HEK293 (cell line): ENCODE measurements at regions not wholly inside any gene's neighbourhood (a gene's known extent, or its start where the extent isn't known, plus 50 kb on each side); places are given as distances from the start of the nearest gene placed in this dataset.

Experiments used
- CTCF ChIP-seq: fragments of 450-650 bp; formaldehyde crosslinking; IDR thresholded peaks from 2 replicates; pipeline ENCODE4 v1.5.1; 2016; ENCODE audit warnings: missing biosample characterization, missing genetic modification characterization
- TCF7L2 ChIP-seq: IDR thresholded peaks from 2 replicates; pipeline ENCODE4 v1.6.1; 2011; ENCODE audit warnings: low read depth, mild to moderate bottlenecking, inconsistent platforms, low read length, moderate library complexity, borderline replicate concordance
- ZNF223 ChIP-seq: fragments of 450-650 bp; formaldehyde crosslinking; IDR thresholded peaks from 2 replicates; pipeline ENCODE4 v1.5.1; 2016; ENCODE audit warnings: missing biosample characterization, missing genetic modification characterization
- ZNF239 ChIP-seq: fragments of 450-650 bp; formaldehyde crosslinking; IDR thresholded peaks from 2 replicates; pipeline ENCODE4 v1.5.1; 2016; ENCODE audit warnings: missing biosample characterization, missing genetic modification characterization
- ZNF639 ChIP-seq: fragments of 450-650 bp; formaldehyde crosslinking; IDR thresholded peaks from 2 replicates; pipeline ENCODE4 v1.5.1; 2016; ENCODE audit warnings: missing biosample characterization, missing genetic modification characterization
- TF ChIP-seq, protein P1 (sequence below): fragments of 450-650 bp; formaldehyde crosslinking; optimal IDR thresholded peaks from 2 replicates; pipeline ENCODE3; 2016; ENCODE audit warnings: missing biosample characterization, mild to moderate bottlenecking, missing genetic modification characterization
- TF ChIP-seq, protein P2 (sequence below): fragments of 450-650 bp; formaldehyde crosslinking; IDR thresholded peaks from 2 replicates; pipeline ENCODE4 v1.5.1; 2017; ENCODE audit warnings: missing biosample characterization, mild to moderate bottlenecking, missing genetic modification characterization, moderate library complexity

DNA sequence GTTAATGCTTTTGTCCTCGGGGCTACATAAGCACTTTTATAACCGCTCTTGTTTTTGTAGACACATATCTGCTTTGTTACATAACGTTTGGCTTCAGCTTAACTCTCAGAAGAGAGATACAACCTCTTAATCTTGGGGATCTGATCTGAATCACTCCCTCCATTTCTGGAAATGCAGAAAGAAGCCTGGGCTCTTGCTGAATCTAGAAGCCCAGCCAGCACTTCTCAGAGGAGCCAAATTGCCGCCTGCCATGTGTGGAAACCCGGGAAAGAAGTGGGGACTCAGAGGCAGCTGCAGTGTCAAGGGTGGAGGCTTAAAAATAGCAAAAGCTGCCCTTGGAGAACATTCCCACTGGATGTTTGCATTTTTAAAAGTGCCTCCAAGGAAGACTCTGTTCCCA, 69.3 kb upstream of the LDB2 start:
- TF ChIP-seq, protein P1, sequence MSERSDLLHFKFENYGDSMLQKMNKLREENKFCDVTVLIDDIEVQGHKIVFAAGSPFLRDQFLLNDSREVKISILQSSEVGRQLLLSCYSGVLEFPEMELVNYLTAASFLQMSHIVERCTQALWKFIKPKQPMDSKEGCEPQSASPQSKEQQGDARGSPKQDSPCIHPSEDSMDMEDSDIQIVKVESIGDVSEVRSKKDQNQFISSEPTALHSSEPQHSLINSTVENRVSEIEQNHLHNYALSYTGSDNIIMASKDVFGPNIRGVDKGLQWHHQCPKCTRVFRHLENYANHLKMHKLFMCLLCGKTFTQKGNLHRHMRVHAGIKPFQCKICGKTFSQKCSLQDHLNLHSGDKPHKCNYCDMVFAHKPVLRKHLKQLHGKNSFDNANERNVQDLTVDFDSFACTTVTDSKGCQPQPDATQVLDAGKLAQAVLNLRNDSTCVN: no peak
- TF ChIP-seq ZNF639 (tag by site-specific recombination): no peak
- no peak for TF ChIP-seq ZNF239 (tag by site-specific recombination)
- TF ChIP-seq, protein P2, sequence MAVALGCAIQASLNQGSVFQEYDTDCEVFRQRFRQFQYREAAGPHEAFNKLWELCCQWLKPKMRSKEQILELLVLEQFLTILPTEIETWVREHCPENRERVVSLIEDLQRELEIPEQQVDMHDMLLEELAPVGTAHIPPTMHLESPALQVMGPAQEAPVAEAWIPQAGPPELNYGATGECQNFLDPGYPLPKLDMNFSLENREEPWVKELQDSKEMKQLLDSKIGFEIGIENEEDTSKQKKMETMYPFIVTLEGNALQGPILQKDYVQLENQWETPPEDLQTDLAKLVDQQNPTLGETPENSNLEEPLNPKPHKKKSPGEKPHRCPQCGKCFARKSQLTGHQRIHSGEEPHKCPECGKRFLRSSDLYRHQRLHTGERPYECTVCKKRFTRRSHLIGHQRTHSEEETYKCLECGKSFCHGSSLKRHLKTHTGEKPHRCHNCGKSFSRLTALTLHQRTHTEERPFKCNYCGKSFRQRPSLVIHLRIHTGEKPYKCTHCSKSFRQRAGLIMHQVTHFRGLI (tag by site-specific recombination): no peak
- no peak for TF ChIP-seq CTCF (tag by site-specific recombination)
- no peak for TF ChIP-seq TCF7L2
- no peak for TF ChIP-seq ZNF223 (tag by site-specific recombination)
